ENCODE measurements at regions not wholly inside any gene's neighbourhood (a gene's known extent, or its start where the extent isn't known, plus 50 kb on each side); places are given as distances from the start of the nearest gene placed in this dataset.

DNA sequence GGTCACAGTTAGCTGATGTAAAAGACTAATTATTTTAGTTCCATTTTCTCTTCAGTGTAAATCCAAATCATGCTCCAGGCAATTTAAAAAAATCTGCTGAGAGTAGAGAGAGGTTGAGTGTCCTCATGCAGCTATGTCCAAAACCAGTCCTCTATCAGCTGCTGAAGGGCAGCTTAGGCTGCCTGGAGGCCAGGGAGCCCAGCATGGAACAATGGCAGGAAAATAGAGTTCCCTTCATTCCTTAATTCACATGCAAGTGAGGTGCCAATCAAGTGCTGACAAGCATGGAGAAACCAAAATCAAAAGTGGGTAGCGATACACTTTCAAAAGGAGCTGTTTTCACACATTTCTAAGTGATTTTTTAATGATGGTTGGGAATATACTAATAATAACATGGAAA is 78.3 kb upstream of the POU5F2 start:
- TF ChIP-seq, protein P1, sequence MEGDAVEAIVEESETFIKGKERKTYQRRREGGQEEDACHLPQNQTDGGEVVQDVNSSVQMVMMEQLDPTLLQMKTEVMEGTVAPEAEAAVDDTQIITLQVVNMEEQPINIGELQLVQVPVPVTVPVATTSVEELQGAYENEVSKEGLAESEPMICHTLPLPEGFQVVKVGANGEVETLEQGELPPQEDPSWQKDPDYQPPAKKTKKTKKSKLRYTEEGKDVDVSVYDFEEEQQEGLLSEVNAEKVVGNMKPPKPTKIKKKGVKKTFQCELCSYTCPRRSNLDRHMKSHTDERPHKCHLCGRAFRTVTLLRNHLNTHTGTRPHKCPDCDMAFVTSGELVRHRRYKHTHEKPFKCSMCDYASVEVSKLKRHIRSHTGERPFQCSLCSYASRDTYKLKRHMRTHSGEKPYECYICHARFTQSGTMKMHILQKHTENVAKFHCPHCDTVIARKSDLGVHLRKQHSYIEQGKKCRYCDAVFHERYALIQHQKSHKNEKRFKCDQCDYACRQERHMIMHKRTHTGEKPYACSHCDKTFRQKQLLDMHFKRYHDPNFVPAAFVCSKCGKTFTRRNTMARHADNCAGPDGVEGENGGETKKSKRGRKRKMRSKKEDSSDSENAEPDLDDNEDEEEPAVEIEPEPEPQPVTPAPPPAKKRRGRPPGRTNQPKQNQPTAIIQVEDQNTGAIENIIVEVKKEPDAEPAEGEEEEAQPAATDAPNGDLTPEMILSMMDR (conservative IDR thresholded peaks at IDR 0.05 in 1 of 2, IDR thresholded peaks at IDR 0.05 in 1 of 2; ENCODE audit: low read depth in 1 of 2, low read length in 2 of 2): no peak
- TF ChIP-seq EZH2 (IDR thresholded peaks at IDR 0.05; ENCODE audit: low read length, missing control alignments): no peak
